Progenitor cell of endocrine pancreas (in vitro differentiated cells): ENCODE measurements at regions not wholly inside any gene's neighbourhood (a gene's known extent, or its start where the extent isn't known, plus 50 kb on each side); places are given as distances from the start of the nearest gene placed in this dataset.
"Not testable (repeated sequence)": the region's sequence is repeated elsewhere in the genome, so short reads cannot be mapped to it uniquely, and the experiment has no call there.

Experiments
- DNase-seq: peaks from one replicate; pipeline ENCODE4 v3.0.0; 2021; ENCODE audit warnings: low spot score; ENCODE audit not compliant: unreplicated experiment
- H3K27ac Mint-ChIP-seq: 2 replicates; pipeline ENCODE4 v1.8.0; 2021; ENCODE audit warnings: mild to moderate bottlenecking, moderate library complexity, mixed read lengths
- H3K27me3 Mint-ChIP-seq: 2 replicates; pipeline ENCODE4 v1.8.0; 2021; ENCODE audit warnings: mixed read lengths
- H3K36me3 Mint-ChIP-seq: 2 replicates; pipeline ENCODE4 v1.8.0; 2022; ENCODE audit warnings: mixed read lengths; ENCODE audit not compliant: insufficient read depth
- H3K4me1 Mint-ChIP-seq: 2 replicates; pipeline ENCODE4 v1.8.0; 2021; ENCODE audit warnings: low read depth, mixed read lengths
- H3K4me3 Mint-ChIP-seq: 2 replicates; pipeline ENCODE4 v1.8.0; 2021; ENCODE audit warnings: low read depth, mild to moderate bottlenecking, moderate library complexity, mixed read lengths
- H3K9me3 Mint-ChIP-seq: 2 replicates; pipeline ENCODE4 v1.8.0; 2021; ENCODE audit warnings: low read depth, mixed read lengths
- CTCF ChIP-seq: fragments of 200-600 bp; sonication (generic); IDR thresholded peaks from one replicate; pipeline ENCODE4 v1.5.0; 2021; ENCODE audit warnings: antibody characterized with exemption, mild to moderate bottlenecking; ENCODE audit not compliant: unreplicated experiment

- no peaks in the 10 kb centered on the region for H3K4me1 Mint-ChIP-seq
- no peak for TF ChIP-seq CTCF
- no peaks in the 10 kb centered on the region for H3K9me3 Mint-ChIP-seq
- H3K36me3 Mint-ChIP-seq: no peaks in the 10 kb centered on the region
- DNase-seq: no peak
- H3K4me3 Mint-ChIP-seq: no peak overlapping the region
- H3K27ac Mint-ChIP-seq: no peak overlapping the region
- H3K27me3 Mint-ChIP-seq: peaks cover 5% of the 10 kb centered on the region
Observed at GRCh38 chr10:63675171-63675570, 154.0 kb downstream of the REEP3 start.

GRCh38 chr10:63677001-63677400 is 155.8 kb downstream of the REEP3 start:
- Mint-ChIP-seq H3K9me3 (no peaks in the 10 kb centered on the region), H3K36me3 (no peaks in the 10 kb centered on the region), H3K4me1 (no peaks in the 10 kb centered on the region), H3K27me3 (no peaks in the 10 kb centered on the region), H3K4me3 (no peak overlapping the region), H3K27ac (no peak overlapping the region)
- DNase-seq: no peak
- no peak for TF ChIP-seq CTCF

GRCh38 chr10:63680545-63680944 is 159.3 kb downstream of the REEP3 start:
- DNase-seq, H3K4me1 Mint-ChIP-seq, H3K9me3 Mint-ChIP-seq, H3K4me3 Mint-ChIP-seq, H3K27me3 Mint-ChIP-seq, H3K36me3 Mint-ChIP-seq, H3K27ac Mint-ChIP-seq: not testable (repeated sequence)

GRCh38 chr10:63681993-63682697 is 160.9 kb downstream of the REEP3 start:
- no peak overlapping the region for H3K27ac Mint-ChIP-seq
- TF ChIP-seq CTCF: no peak
- DNase-seq: no peak

GRCh38 chr10:63682698-63683052 is 161.5 kb downstream of the REEP3 start:
- DNase-seq, H3K27ac Mint-ChIP-seq, H3K36me3 Mint-ChIP-seq, H3K4me3 Mint-ChIP-seq, H3K4me1 Mint-ChIP-seq, H3K27me3 Mint-ChIP-seq, H3K9me3 Mint-ChIP-seq: not testable (repeated sequence)

More at GRCh38 chr10:63681993-63682697, 160.9 kb downstream of the REEP3 start:
- Mint-ChIP-seq H3K4me3 (no peak overlapping the region), H3K36me3 (no peaks in the 10 kb centered on the region), H3K4me1 (peaks cover 4% of the 10 kb centered on the region), H3K9me3 (no peaks in the 10 kb centered on the region), H3K27me3 (no peaks in the 10 kb centered on the region)

- TF ChIP-seq CTCF: no peak
- no peaks in the 10 kb centered on the region for H3K9me3 Mint-ChIP-seq
- H3K4me3 Mint-ChIP-seq: no peak overlapping the region
- DNase-seq: no peak
- H3K36me3 Mint-ChIP-seq: no peaks in the 10 kb centered on the region
- H3K27ac Mint-ChIP-seq: no peak overlapping the region
- H3K27me3 Mint-ChIP-seq: no peaks in the 10 kb centered on the region
- peaks cover 4% of the 10 kb centered on the region for H3K4me1 Mint-ChIP-seq
Observed at GRCh38 chr10:63683223-63683622, 162.0 kb downstream of the REEP3 start.
